HUES6 (cell line): ENCODE measurements at regions not wholly inside any gene's neighbourhood (a gene's known extent, or its start where the extent isn't known, plus 50 kb on each side); places are given as distances from the start of the nearest gene placed in this dataset.

Experiments used
- H3K27ac ChIP-seq: 2 replicates; pipeline ENCODE4 v1.7.0; 2013; ENCODE audit warnings: low read depth, mild to moderate bottlenecking, low read length, inconsistent platforms
- H3K27me3 ChIP-seq: 2 replicates; pipeline ENCODE4 v1.6.1; 2013; ENCODE audit warnings: low read length; ENCODE audit not compliant: control insufficient read depth, insufficient read depth
- H3K36me3 ChIP-seq: 2 replicates; pipeline ENCODE4 v1.6.1; 2013; ENCODE audit warnings: low read length; ENCODE audit not compliant: control insufficient read depth, insufficient read depth
- H3K4me1 ChIP-seq: 2 replicates; pipeline ENCODE4 v1.6.1; 2013; ENCODE audit warnings: low read length; ENCODE audit not compliant: control insufficient read depth, insufficient read depth
- H3K4me3 ChIP-seq: 2 replicates; pipeline ENCODE4 v1.5.1; 2013; ENCODE audit warnings: low read depth, low read length
- H3K9ac ChIP-seq: one replicate; pipeline ENCODE4 v1.6.1; 2013; ENCODE audit warnings: mild to moderate bottlenecking, low read length
- H3K9me3 ChIP-seq: 2 replicates; pipeline ENCODE4 v1.6.1; 2013; ENCODE audit warnings: low read depth, low read length; ENCODE audit not compliant: control insufficient read depth, insufficient read depth

- no peaks in the 10 kb centered on the region for H3K36me3 ChIP-seq
- H3K27ac ChIP-seq = no peak overlapping the region
- H3K27me3 ChIP-seq = no peaks in the 10 kb centered on the region
- no peaks in the 10 kb centered on the region for H3K9me3 ChIP-seq
- no peak overlapping the region for H3K4me3 ChIP-seq
- no peak overlapping the region for H3K9ac ChIP-seq
- peaks cover 18% of the 10 kb centered on the region for H3K4me1 ChIP-seq
Measured at GRCh38 chr6:14656078-14656521, 538.5 kb downstream of the CD83 start.

GRCh38 chr6:14656649-14657048 is 539.1 kb downstream of the CD83 start:
- no peaks in the 10 kb centered on the region for H3K36me3 ChIP-seq

GRCh38 chr6:14658030-14658429 is 540.5 kb downstream of the CD83 start:
- H3K9me3 ChIP-seq = no peaks in the 10 kb centered on the region
- no peaks in the 10 kb centered on the region for H3K27me3 ChIP-seq
- peaks cover 21% of the 10 kb centered on the region for H3K4me1 ChIP-seq
- no peak overlapping the region for H3K9ac ChIP-seq
- H3K36me3 ChIP-seq = no peaks in the 10 kb centered on the region
- no peak overlapping the region for H3K27ac ChIP-seq
- H3K4me3 ChIP-seq = no peak overlapping the region

More at GRCh38 chr6:14656649-14657048, 539.1 kb downstream of the CD83 start:
- Histone ChIP-seq H3K27me3 (no peaks in the 10 kb centered on the region), H3K27ac (no peak overlapping the region), H3K4me3 (no peak overlapping the region), H3K9ac (no peak overlapping the region), H3K9me3 (no peaks in the 10 kb centered on the region), H3K4me1 (peaks cover 21% of the 10 kb centered on the region)

GRCh38 chr6:14658886-14659561 is 541.5 kb downstream of the CD83 start:
- no peaks in the 10 kb centered on the region for H3K27me3 ChIP-seq
- H3K4me3 ChIP-seq = no peak overlapping the region
- H3K9ac ChIP-seq = no peak overlapping the region

GRCh38 chr6:14659841-14660240 is 542.3 kb downstream of the CD83 start:
- H3K27ac ChIP-seq = no peak overlapping the region
- peaks cover 30% of the 10 kb centered on the region for H3K4me1 ChIP-seq
- H3K4me3 ChIP-seq = no peak overlapping the region
- no peaks in the 10 kb centered on the region for H3K9me3 ChIP-seq
- no peak overlapping the region for H3K9ac ChIP-seq
- no peaks in the 10 kb centered on the region for H3K36me3 ChIP-seq
- no peaks in the 10 kb centered on the region for H3K27me3 ChIP-seq

More at GRCh38 chr6:14658886-14659561, 541.5 kb downstream of the CD83 start:
- Histone ChIP-seq H3K4me1 (peaks cover 21% of the 10 kb centered on the region), H3K9me3 (no peaks in the 10 kb centered on the region), H3K27ac (no peak overlapping the region), H3K36me3 (no peaks in the 10 kb centered on the region)

GRCh38 chr6:14660806-14661579 is 543.4 kb downstream of the CD83 start:
- no peaks in the 10 kb centered on the region for H3K36me3 ChIP-seq
- H3K9me3 ChIP-seq = no peaks in the 10 kb centered on the region
- H3K4me3 ChIP-seq = no peak overlapping the region
- H3K9ac ChIP-seq = no peak overlapping the region
- H3K27me3 ChIP-seq = no peaks in the 10 kb centered on the region
- no peak overlapping the region for H3K27ac ChIP-seq
- peaks cover 32% of the 10 kb centered on the region for H3K4me1 ChIP-seq

- H3K4me1 ChIP-seq = peaks cover 32% of the 10 kb centered on the region
- H3K9me3 ChIP-seq = no peaks in the 10 kb centered on the region
- no peaks in the 10 kb centered on the region for H3K36me3 ChIP-seq
- no peaks in the 10 kb centered on the region for H3K27me3 ChIP-seq
- H3K4me3 ChIP-seq = no peak overlapping the region
- H3K9ac ChIP-seq = no peak overlapping the region
- H3K27ac ChIP-seq = no peak overlapping the region
Measured at GRCh38 chr6:14661691-14662090, 544.1 kb downstream of the CD83 start.

- Histone ChIP-seq H3K9ac (no peak overlapping the region), H3K9me3 (no peaks in the 10 kb centered on the region), H3K27me3 (no peaks in the 10 kb centered on the region), H3K36me3 (no peaks in the 10 kb centered on the region), H3K4me1 (peaks cover 28% of the 10 kb centered on the region), H3K4me3 (no peak overlapping the region), H3K27ac (no peak overlapping the region)
Measured at GRCh38 chr6:14664112-14664601, 546.6 kb downstream of the CD83 start.

- Histone ChIP-seq H3K27me3 (no peaks in the 10 kb centered on the region), H3K36me3 (no peaks in the 10 kb centered on the region), H3K9ac (no peak overlapping the region), H3K4me1 (peaks cover 27% of the 10 kb centered on the region), H3K9me3 (no peaks in the 10 kb centered on the region), H3K27ac (no peak overlapping the region), H3K4me3 (no peak overlapping the region)
Measured at GRCh38 chr6:14664621-14665315, 547.2 kb downstream of the CD83 start.

GRCh38 chr6:14665827-14666724 is 548.5 kb downstream of the CD83 start:
- Histone ChIP-seq H3K9ac (no peak overlapping the region), H3K4me1 (peaks cover 14% of the 10 kb centered on the region), H3K4me3 (no peak overlapping the region), H3K27ac (no peak overlapping the region), H3K36me3 (no peaks in the 10 kb centered on the region), H3K27me3 (no peaks in the 10 kb centered on the region), H3K9me3 (no peaks in the 10 kb centered on the region)
